Vagina (tissue), 2 donors: ENCODE measurements at regions not wholly inside any gene's neighbourhood (a gene's known extent, or its start where the extent isn't known, plus 50 kb on each side); places are given as distances from the start of the nearest gene placed in this dataset.

ENCODE experiments used
- CTCF ChIP-seq, 3 experiments: fragments of 450-650 bp in 2 of 3; fragments of 200-600 bp in 1 of 3; sonication (generic) in 1 of 3; IDR thresholded peaks; one replicate each; pipeline ENCODE4 v1.5.1; 2017 to 2019; ENCODE audit warnings: antibody characterized with exemption in 3 of 3, mild to moderate bottlenecking in 2 of 3, moderate library complexity in 2 of 3
- POLR2A ChIP-seq, 2 donors: fragments of 450-650 bp; IDR thresholded peaks; one replicate each; pipeline ENCODE4 v1.6.1; 2017; ENCODE audit warnings: antibody characterized with exemption in 2 of 2, mild to moderate bottlenecking in 2 of 2, moderate library complexity in 2 of 2
- POLR2AphosphoS5 ChIP-seq, 2 donors: sonication (generic); formaldehyde crosslinking; IDR thresholded peaks; one replicate each; pipeline ENCODE4 v1.9.0; 2017; ENCODE audit warnings: antibody characterized with exemption in 2 of 2, mild to moderate bottlenecking in 2 of 2, low read depth in 1 of 2; ENCODE audit not compliant: insufficient read depth in 1 of 2

- TF ChIP-seq CTCF (IDR thresholded peaks at IDR 0.05) (no peak), POLR2A (IDR thresholded peaks at IDR 0.05) (no peak), POLR2AphosphoS5 (IDR thresholded peaks at IDR 0.05; ENCODE audit: insufficient read depth in 1 of 2, low read depth in 1 of 2) (no peak)
These were observed 73.9 kb upstream of the PRICKLE2 start for GRCh38 chr3:64299206-64299605.
